Left cardiac atrium (tissue), 4 donors: ENCODE measurements at regions not wholly inside any gene's neighbourhood (a gene's known extent, or its start where the extent isn't known, plus 50 kb on each side); places are given as distances from the start of the nearest gene placed in this dataset.

ENCODE experiments used
- ATAC-seq, 2 donors: fragments of 200-7000 bp; cut with Tn5 transposase; one replicate each; pipeline ENCODE4 v1.9.1; 2020; ENCODE audit warnings: mild to moderate bottlenecking in 2 of 2, moderate library complexity in 2 of 2
- DNase-seq: peaks from one replicate; pipeline ENCODE4 v3.0.0-alpha.2; 2020
- intact Hi-C, 2 donors: fragments of 100-400 bp; cut with DNase I; formaldehyde crosslinking; loops; one replicate each; pipeline versions ENCODE4 v1.14.1 to v1.15.1; 2022 to 2023
- donor health status: DM: no; HTN: yes; CAD: no.
- donor health status: DM: no; HTN: yes; CAD: no; lungs with severe emphysema.
- donor health status: DM: yes; HTN: yes; CAD: no.
- donor health status: Dilated cardiomyopathy.

DNA sequence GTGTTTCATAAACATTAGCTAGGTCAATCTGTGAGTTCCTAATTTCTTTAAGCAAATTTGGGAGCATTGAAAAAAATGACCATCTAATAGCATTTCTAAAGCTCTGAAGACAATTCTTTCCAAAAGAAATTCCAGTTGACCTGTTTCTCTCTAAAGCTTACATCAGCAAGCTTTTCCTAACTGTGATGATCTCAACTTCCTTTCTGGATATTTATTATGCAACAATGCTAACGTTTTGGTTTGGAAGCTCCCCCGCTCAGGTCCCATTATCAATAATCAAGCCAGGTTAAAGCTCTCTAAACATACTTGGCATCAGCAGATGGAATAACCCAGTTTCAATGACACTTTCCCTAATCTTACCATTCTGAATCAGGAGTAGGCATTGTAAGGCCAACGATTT is 196.3 kb upstream of the TANK start:
- DNase-seq (no peak), ATAC-seq (no peak)
- intact Hi-C loops = no loop called here

DNA sequence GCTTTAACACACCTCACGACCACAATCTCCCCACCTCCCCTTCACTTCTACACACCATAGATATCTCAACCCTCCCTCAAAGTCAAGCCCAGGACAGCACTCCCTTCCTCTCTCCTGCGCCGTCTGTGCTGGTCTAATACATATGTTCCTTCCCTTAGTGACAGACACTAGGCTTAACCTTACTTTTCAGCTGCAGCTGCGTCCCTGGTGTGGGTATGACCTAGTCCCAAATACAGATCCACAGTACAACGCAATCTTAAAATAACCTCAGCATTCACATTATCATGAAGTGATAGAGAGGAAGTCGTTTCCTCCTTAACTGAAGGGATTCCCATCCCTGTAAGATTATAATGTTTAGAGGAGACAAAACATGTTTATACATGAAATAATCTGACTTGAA is 192.7 kb upstream of the TANK start:
- DNase-seq (no peak), ATAC-seq (peak in 1 of 2 donors; percentile 32)
- intact Hi-C loops = loop anchor here in 1 of 2 donors (5.0 kb wide), 1 partner anchor 560 kb away; no protein-coding TSS in a partner anchor

DNA sequence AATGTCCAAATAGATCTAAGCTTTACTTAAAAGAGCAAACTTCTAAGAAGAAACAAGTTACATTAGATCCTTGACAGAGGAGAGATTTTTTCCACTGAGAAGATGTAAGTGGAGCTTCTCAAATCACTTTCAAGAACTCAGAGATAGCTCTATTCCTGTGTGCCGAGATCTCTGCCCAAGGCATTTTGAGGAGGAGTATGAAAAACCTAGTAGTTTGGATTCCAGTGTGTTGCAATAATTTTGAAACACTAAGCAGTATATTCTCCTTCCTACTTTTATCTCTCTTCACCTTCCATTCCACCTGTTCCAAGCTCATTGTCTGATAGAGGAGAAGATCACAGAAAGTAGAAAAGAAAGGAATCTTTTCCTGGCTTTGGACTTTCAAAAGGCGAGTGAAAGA is 192.0 kb upstream of the TANK start:
- intact Hi-C loops = loop anchor here in 1 of 2 donors (5.0 kb wide), 1 partner anchor 561 kb away; no protein-coding TSS in a partner anchor

DNA sequence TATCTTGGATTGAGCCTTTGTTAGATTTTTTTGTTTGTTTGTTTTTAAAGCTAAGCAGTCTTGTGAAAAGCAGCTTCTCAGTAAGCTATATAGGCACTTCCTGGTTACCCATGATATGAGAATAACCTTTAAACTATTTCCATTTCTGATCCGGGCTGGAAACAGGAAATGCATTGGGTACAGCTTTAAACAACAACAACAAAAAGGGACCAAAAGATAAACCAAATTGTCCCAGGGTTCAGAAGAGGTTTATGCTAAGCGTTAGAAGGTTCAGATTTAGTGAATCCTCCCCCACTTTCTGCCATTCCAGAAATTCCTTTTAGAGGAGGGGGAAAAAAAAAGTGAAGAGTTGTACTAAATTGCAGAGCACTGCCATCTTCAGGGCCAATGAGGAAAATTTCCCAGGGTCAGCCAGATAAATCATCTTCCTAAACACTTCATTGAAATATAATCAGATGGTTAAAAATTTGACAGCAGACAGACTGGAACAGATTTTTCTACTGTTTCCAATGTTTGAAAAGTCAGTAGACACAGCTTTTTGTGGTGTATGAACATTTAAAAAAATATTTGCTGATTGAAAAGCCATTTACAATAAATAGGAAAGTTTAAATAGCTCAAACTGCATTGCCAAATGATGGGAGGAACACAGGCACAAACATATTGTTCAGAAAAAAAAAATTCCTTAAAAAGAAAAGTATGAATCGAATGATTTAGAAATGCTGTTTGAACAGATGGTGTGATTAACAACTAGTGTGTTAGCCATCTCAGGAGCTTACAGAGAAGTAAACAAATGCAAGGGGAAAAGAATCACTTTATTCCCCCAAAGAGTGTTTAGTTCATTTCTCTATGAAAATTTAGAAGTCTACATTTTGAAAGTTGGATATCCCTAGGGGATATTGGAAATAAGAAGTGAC is 189.9 kb upstream of the TANK start:
- peak; percentile 78 to 81 for ATAC-seq
- no peak for DNase-seq
- intact Hi-C loops = loop anchor here in 1 of 2 donors (5.0 to 10.0 kb wide), 3 partner anchors 643 to 866 kb away; no protein-coding TSS in a partner anchor

More for the DNA sequence above, 192.0 kb upstream of the TANK start:
- no peak for DNase-seq
- peak in 1 of 2 donors; percentile 37 for ATAC-seq

DNA sequence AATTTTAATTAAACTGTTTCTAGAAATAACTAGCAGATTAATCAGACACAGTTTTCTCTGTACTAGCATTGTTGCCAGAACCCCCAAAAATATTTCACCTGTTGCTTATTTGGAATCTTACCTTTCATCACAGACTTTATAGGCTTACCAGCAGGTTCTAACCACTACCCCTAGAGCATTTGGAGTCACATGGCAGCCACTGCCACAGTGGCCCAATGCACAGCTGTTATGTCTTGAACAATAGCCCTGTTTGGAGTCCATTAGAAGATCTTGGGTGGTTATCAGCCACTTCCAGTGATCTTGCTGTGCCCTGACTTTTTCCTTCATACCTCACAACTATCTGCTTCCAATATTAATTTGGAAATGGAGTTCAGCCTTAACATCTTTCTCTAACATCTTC is 186.2 kb upstream of the TANK start:
- DNase-seq = no peak
- intact Hi-C loops = loop anchor here in 1 of 2 donors (5.0 to 10.0 kb wide), 3 partner anchors 647 to 869 kb away; no protein-coding TSS in a partner anchor
- no peak for ATAC-seq

DNA sequence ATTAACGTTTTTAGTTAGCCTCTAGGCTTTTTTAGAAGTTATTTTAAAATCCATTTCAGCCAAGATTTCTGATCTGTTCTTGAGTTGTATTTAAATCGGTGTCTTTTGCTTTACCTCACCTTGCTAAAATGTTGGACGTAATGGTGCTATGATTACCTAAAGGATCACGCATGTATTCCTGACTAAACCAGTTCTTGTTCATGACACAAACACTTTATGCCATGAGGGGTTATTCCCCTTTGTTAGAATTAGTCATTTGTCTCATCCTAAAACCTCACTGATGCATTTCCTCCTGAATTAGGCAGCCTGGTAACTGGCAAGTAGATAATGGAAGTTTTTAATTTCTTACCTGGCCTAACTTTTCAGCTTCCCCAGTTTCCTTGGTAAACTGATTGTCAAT is 185.4 kb upstream of the TANK start:
- no peak for DNase-seq
- ATAC-seq = no peak
- intact Hi-C loops = loop anchor here in 1 of 2 donors (5.0 to 10.0 kb wide), 3 partner anchors 648 to 870 kb away; no protein-coding TSS in a partner anchor

DNA sequence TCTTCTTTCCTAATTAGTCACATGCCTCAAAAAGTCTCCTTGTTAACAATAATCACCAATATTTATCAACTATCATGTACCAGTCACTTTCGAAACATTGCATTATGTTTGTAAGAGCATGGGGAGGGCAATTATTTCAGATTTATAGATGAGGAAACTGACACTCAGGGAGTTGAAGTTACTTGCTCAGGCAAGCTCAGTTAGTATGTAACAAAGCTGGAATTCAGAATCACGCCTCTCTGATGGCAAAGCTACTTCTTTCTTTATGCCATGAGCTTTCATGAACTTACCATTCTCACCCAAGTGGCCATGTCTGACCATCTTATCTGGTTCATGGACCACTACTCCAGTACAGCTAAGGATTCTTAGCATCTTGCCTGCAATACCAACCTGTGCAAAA is 183.4 kb upstream of the TANK start:
- ATAC-seq = no peak
- intact Hi-C loops = loop anchor here in 1 of 2 donors (10.0 kb wide), 2 partner anchors 682 to 872 kb away; no protein-coding TSS in a partner anchor
- no peak for DNase-seq

DNA sequence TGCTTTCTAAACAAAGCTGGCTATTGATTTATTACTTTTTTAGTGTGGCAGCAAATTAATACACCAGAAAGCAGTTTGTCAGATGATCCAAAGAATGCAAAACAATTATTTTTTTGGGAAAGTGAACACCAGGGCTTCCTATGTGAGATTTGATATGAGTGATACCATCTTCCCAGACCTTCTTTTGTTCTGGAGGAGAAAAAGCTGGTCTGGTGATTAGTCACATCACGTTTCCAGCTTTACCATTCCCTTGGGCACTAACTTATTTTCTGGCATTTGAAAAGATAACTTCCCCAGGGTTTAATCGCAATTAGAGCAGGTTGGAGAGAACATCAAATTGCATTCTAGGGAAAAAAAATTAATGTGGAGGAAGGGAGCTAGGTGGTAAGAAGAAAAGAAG is 182.9 kb upstream of the TANK start:
- ATAC-seq (no peak), DNase-seq (no peak)
- intact Hi-C loops = loop anchor here in 1 of 2 donors (10.0 kb wide), 2 partner anchors 683 to 873 kb away; no protein-coding TSS in a partner anchor

DNA sequence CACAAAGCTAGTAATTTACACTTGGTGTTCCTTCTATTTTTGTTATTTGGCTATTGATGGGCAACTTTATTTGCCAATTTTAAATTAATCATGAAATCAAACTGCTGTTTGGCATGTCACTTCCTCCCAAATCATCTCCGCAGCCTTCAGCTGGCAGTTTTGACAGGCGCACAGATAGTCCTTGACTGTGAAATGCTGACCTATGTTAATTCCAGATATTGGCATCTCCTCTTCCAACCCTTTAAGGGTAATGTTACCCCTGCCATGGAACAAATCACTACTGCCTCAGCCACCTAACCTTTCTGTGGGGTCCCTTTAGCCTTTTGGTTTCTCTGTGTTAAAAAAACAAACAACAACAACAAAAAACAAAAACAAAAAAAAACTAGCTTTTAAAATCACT is 182.4 kb upstream of the TANK start:
- intact Hi-C loops = loop anchor here in 1 of 2 donors (10.0 kb wide), 2 partner anchors 683 to 873 kb away; no protein-coding TSS in a partner anchor
- DNase-seq (no peak), ATAC-seq (peak in 1 of 2 donors; percentile 61)

DNA sequence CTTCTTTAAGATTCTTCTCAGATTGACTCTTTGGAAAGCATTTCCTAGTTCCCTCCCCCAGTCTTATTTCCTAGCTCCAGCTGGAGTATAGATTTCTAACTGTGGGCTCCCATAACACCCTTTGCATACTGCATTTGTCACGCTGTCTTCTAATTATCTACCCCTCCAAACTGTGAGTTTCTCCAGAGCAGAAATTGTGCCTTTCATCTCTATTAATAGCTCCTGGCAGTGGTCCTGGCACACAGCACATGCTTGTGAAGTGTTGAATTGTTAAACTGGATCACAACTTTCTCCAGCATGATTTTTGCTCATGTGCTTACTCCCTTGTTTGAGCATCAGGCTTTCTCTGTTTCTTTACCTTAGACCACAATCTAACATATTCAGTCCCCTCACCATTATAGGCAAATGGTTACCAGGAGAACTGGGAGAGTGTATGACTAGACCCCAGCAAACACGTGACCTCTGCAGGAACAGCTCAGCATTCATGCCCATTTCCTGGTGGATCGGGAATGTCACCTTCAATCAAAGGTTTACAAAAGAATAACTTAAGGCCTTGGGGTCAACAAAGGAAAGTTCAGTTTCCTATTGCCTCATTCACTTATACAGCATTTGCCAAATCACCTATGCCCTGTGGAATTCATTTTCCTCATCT is 175.7 kb upstream of the TANK start:
- peak; percentile 75 to 93 for ATAC-seq
- intact Hi-C loops = no loop called here

DNA sequence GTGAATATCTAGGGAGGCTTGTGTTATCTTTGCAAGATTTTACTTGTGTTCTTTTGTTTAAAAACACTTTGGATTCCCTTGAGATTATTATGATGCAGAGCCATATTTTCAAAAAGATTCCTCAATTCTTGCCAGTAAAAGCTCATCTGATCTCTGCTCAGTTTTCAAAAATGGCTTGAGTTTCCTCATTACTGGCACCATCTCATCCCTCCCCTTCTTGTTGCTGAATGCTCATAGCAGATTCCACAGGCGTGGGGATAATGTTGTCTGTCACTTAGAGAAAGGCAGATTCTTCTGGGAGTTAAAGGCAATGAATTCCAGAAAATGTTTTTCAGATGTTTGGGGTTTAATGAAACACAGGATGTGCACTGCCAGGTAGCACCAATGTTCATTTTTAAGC is 170.4 kb upstream of the TANK start:
- no peak for ATAC-seq
- intact Hi-C loops = loop anchor here in 1 of 2 donors (10.0 kb wide), 1 partner anchor 735 kb away; no protein-coding TSS in a partner anchor
- no peak for DNase-seq

More for the DNA sequence above, 175.7 kb upstream of the TANK start:
- DNase-seq = peak; percentile 34

DNA sequence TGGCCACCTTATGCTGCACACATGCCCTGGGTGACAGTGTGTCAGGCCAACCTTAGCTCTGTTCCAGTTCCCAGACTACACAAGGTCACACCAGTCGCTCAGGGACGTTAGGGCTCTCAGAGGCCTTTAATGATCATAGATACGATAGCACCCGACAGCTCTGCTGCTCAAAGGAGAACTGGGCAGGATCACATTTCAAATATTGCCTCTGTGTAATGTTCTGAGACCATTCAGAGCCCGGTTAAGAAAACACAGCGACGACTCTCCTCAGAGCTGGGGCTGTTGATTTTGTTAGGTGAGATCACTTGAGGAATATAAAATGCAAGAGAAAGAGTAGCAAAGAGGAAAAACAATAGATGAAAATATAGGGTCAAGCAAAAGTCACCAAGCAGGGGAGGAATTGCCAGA is 166.6 kb upstream of the TANK start:
- intact Hi-C loops = loop anchor here in 1 of 2 donors (2.0 to 10.0 kb wide), 2 partner anchors 739 to 883 kb away; no protein-coding TSS in a partner anchor
- no peak for DNase-seq
- peak; percentile 41 to 64 for ATAC-seq

DNA sequence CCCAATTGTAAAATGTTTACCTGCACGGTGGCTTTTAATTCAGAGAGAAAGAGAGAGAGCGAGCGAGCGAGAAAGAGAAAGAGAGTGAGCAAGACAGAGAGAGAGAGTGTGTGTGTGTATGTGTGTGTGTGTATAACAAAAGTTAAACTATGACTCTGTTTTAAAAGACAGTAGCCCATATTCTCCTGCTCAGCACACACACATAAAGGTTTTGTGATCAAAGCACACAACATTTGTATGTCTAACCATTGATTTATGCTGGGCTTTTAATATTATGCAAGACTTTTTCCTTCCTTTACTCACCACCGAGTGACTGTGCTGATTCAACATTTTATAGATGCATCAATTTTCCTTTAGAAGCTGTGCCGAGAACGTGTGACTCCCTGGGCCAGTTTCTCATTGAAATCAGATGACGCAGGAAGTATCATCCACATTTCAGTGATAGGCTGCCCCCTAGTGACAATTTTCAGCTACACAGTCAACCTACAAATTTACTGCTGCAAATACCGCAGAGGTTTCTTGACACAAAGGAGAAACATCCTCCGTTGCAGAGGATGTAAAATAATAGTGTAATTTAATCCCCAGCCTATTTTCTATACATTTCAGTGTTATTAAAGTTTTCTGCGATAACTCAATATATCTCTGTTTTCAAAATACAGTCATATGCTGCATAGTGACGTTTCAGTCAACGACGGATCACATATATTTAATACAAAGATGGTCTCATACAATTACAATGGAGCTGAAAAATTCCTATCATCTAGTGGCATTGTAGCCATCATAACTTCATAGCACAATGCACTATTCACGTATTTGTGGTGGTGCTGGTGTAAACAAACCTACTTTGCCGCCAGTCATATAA is 165.9 kb upstream of the TANK start:
- ATAC-seq (peak; percentile 88 to 91), DNase-seq (peak; percentile 41)
- intact Hi-C loops = loop anchor here in 1 of 2 donors (2.0 to 10.0 kb wide), 2 partner anchors 740 to 884 kb away; no protein-coding TSS in a partner anchor

DNA sequence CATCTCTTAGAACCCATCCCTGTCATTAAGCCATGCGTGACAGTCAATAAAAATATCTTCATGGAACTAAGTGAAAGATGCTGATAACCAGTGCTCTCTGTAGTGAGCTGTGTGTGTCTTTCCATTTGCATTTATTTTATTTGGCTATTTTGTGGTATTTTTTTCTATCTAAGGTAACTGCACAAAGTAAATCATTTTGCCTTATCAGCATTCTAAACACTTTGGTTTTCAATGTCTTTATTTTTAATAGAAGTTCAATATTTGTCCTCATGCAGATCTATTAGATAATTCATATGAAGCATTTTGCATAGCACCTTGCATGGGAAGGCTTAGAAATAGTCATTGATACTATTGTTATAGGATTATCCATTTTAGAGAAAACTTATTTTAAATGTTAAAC is 163.6 kb upstream of the TANK start:
- intact Hi-C loops = loop anchor here in 1 of 2 donors (10.0 kb wide), 1 partner anchor 742 kb away; no protein-coding TSS in a partner anchor
- ATAC-seq = no peak

DNA sequence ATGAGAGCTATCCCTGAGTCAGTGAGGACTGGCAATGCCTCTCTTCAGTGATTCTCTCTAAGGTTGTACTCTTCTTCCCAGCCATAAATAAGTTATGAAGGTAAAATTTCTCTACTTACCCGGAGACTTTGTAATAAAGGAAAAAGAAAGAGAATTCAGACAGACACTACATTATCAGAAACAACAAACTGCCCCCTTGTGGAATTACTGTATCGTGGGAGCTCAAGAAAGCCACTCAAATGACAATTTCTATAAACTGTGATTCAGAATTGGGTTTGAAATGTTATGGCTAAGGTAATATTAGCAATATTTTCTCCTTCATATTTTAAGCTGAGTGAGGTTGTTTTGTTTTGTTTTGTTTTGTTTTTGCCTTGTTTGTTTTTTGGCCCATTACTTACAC is 155.8 kb upstream of the TANK start:
- no peak for ATAC-seq
- DNase-seq = no peak
- intact Hi-C loops = no loop called here

More for the DNA sequence above, 163.6 kb upstream of the TANK start:
- DNase-seq = no peak

DNA sequence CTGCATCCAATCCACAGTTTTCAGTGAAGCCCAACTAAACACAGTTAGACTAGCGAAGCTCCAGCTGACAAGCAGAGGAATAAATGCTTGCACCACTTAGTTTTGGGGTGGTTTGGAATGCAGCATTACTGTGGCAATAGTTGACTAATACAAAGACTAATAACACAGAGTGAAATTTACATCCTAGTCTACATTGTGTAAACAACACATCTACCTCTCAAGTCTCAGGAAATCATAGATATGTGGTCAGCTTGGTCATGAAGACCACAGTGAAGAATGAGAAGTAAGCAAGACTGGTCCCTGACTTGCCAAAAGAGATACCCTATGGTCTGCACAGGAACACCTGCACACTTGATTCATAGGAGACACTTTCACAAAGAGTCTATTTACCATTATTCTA is 155.1 kb upstream of the TANK start:
- intact Hi-C loops = no loop called here
- DNase-seq (no peak), ATAC-seq (no peak)

DNA sequence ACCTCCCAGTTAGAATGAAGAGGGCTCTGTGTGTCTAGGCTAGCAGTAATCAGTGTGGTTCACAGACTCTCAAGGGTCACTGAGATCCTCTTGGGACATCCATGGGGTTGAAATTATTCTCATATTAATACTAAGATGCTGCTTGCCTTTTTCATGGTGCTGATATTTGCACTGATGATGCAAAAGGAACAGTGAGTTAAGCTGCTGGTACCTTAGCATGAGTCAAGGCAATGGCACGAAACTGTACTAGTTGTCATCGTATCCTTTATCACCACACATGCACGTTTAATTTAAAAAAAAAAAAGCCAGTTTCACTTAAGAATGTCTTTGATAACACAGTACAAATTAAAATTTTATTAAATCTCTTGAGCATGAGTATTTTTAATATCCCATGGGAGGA is 151.9 kb upstream of the TANK start:
- ATAC-seq (no peak), DNase-seq (no peak)
- intact Hi-C loops = no loop called here

DNA sequence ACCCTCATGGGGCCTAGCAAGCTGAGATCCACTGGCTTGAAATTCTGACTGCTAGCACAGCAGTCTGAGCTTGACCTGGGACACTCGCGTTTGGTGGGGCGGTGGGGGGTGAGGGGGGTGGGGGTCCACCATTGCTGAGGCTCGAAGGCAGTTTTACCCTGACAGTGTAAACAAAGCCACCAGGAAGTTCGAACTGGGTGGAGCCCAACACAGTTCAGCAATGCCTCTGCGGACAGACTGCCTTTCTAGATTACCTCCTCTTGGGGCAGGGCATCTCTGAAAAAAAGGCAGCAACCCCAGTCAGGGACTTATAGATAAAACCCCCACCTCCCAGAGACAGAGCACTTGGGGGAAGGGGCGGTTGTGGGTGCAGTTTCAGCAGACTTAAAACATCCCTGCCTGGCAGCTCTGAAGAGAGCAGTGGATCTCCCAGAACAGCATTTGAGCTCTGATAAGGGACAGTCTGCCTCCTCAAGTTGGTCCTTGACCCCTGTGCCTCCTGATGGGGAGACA is 149.7 kb upstream of the TANK start:
- intact Hi-C loops = no loop called here
- no peak for DNase-seq
- no peak for ATAC-seq
